HepG2 (cell line): ENCODE measurements at regions not wholly inside any gene's neighbourhood (a gene's known extent, or its start where the extent isn't known, plus 50 kb on each side); places are given as distances from the start of the nearest gene placed in this dataset.

Experiments
- ATAC-seq: fragments of 200-7000 bp; cut with Tn5 transposase; 3 replicates; pipeline ENCODE4 v1.9.1; 2020; ENCODE audit warnings: mild to moderate bottlenecking, moderate library complexity
- BruUV-seq: library from RNA; stranded (reverse); fragments of 400-500 nt; replicated peaks from 2 replicates; lab custom pipeline; 2021; lab: Mats Ljungman, UMichigan
- CTCF ChIA-PET: fragments of 300-600 bp; formaldehyde crosslinking; extraction: SDS; loops from one replicate; lab custom pipeline; 2021; ENCODE audit warnings: low total read pairs, inconsistent platforms, low intra/inter-chr PET ratio; lab: Yijun Ruan, JAX
- POLR2A ChIA-PET: fragments of 350-600 bp; sonication (Branson Sonifier 250); formaldehyde crosslinking; loops from one replicate; lab custom pipeline; 2020; ENCODE audit warnings: antibody characterized with exemption, inconsistent platforms; lab: Yijun Ruan, JAX
- DNase-seq: peaks from one replicate; pipeline ENCODE4 v3.0.0-alpha.2; 2015; ENCODE audit warnings: low spot score
- FAIRE-seq: peaks from 3 replicates; lab custom pipeline; 2011; peaks lifted over from hg19 to GRCh38; lab: Jason Lieb, UNC
- H2AFZ ChIP-seq: one replicate; pipeline ENCODE4 v1.6.1; 2011; ENCODE audit warnings: low read length, inconsistent platforms
- H3K27ac ChIP-seq: fragments of 300-600 bp; 3 replicates; pipeline ENCODE4 v1.8.0; 2011; ENCODE audit warnings: mixed run types, mild to moderate bottlenecking, mixed read lengths, low read length, inconsistent platforms; ENCODE audit not compliant: insufficient read depth; ENCODE audit errors: extremely low read length
- H3K27me3 ChIP-seq, 2 experiments: fragments of 200-600 bp in 1 of 2; 2 replicates in 1 of 2; 3 replicates in 1 of 2; pipeline versions ENCODE4 v1.6.0 to v1.8.0; 2011; ENCODE audit warnings: low read length in 2 of 2, mild to moderate bottlenecking in 2 of 2, moderate library complexity in 2 of 2, inconsistent platforms in 1 of 2; ENCODE audit not compliant: insufficient read depth in 2 of 2, control insufficient read depth in 1 of 2
- H3K36me3 ChIP-seq, 2 experiments: fragments of 200-600 bp in 1 of 2; replicated peaks in 1 of 2; 2 replicates in 1 of 2; 3 replicates in 1 of 2; pipeline versions ENCODE4 v1.5.1 to v1.8.0; 2011; ENCODE audit warnings: low read length in 2 of 2, inconsistent platforms in 1 of 2; ENCODE audit not compliant: insufficient read depth in 2 of 2, control insufficient read depth in 1 of 2
- H3K4me1 ChIP-seq: 2 replicates; pipeline ENCODE4 v1.5.1; 2012; ENCODE audit warnings: low read length, inconsistent platforms; ENCODE audit not compliant: insufficient read depth
- H3K4me2 ChIP-seq: 2 replicates; pipeline ENCODE4 v1.6.0; 2011; ENCODE audit warnings: low read depth, low read length, inconsistent platforms
- H3K4me3 ChIP-seq, 3 experiments: fragments of 200-600 bp in 1 of 3; sonication (generic), shearing (Covaris generic) in 1 of 3; replicated peaks in 1 of 3; 2 replicates each; pipeline ENCODE4 v1.5.1; 2011 to 2016; ENCODE audit warnings: low read length in 3 of 3, inconsistent platforms in 2 of 3, low read depth in 2 of 3, mild to moderate bottlenecking in 2 of 3, control low read depth in 1 of 3, mixed read lengths in 1 of 3; ENCODE audit not compliant: insufficient read depth in 1 of 3
- H3K79me2 ChIP-seq: one replicate; pipeline ENCODE4 v1.6.1; 2011; ENCODE audit warnings: low read length, inconsistent platforms; ENCODE audit not compliant: insufficient read depth
- H3K9ac ChIP-seq: 2 replicates; pipeline ENCODE4 v1.6.0; 2011; ENCODE audit warnings: mild to moderate bottlenecking, low read depth, low read length, inconsistent platforms; ENCODE audit not compliant: insufficient read depth
- H3K9me3 ChIP-seq: 2 replicates; pipeline ENCODE4 v1.5.1; 2012; ENCODE audit warnings: mild to moderate bottlenecking, low read length
- H4K20me1 ChIP-seq: 2 replicates; pipeline ENCODE4 v1.6.0; 2011; ENCODE audit warnings: inconsistent platforms, mild to moderate bottlenecking, low read length, moderate library complexity; ENCODE audit not compliant: insufficient read depth
- AHR ChIP-seq: IDR thresholded peaks from 2 replicates; pipeline ENCODE4 v1.6.1; 2018; ENCODE audit warnings: missing genetic modification reagents, missing compliant biosample characterization
- CEBPB ChIP-seq: IDR thresholded peaks from 2 replicates; pipeline ENCODE4 v1.6.1; 2011; ENCODE audit warnings: low read depth, low read length, improper control_type of control experiment, borderline replicate concordance
- EED ChIP-seq: sonication (generic); formaldehyde crosslinking; IDR thresholded peaks from 2 replicates; pipeline ENCODE4 v1.5.0; 2020; ENCODE audit warnings: mild to moderate bottlenecking, missing genetic modification reagents
- ETS1 ChIP-seq: sonication (generic); formaldehyde crosslinking; IDR thresholded peaks from 2 replicates; pipeline ENCODE4 v1.4.0; 2020; ENCODE audit warnings: missing genetic modification reagents
- HOXA9 ChIP-seq: sonication (generic); formaldehyde crosslinking; IDR thresholded peaks from 2 replicates; pipeline ENCODE4 v1.8.1; 2022; ENCODE audit warnings: missing genetic modification reagents, mild to moderate bottlenecking, moderate library complexity, borderline replicate concordance
- MIXL1 ChIP-seq: IDR thresholded peaks from 2 replicates; pipeline ENCODE4 v1.6.1; 2016
- NCOA2 ChIP-seq: sonication (generic); formaldehyde crosslinking; IDR thresholded peaks from 2 replicates; pipeline ENCODE4 v1.8.0; 2022; ENCODE audit warnings: inconsistent platforms
- TAF15 ChIP-seq: fragments of 200-400 bp; formaldehyde crosslinking; IDR thresholded peaks from one replicate; pipeline ENCODE4 v1.6.1; 2018; ENCODE audit warnings: mild to moderate bottlenecking, low read depth, low read length; ENCODE audit not compliant: poor library complexity, severe bottlenecking
- ZBTB40 ChIP-seq, 2 experiments: fragments of 450-650 bp in 1 of 2; sonication (generic) in 1 of 2; formaldehyde crosslinking in 1 of 2; IDR thresholded peaks; 2 replicates each; pipeline versions ENCODE4 v1.6.1 to v1.8.0; 2016 to 2022; ENCODE audit warnings: antibody characterized with exemption in 1 of 2, mild to moderate bottlenecking in 1 of 2, missing genetic modification reagents in 1 of 2
- in situ Hi-C: cut with HindIII; loops from 2 replicates; pipeline ENCODE4 v1.10.0; 2017; ENCODE audit warnings: low pct_unique_long_range_greater_than_20kb; ENCODE audit not compliant: extremely low pct_ligation_motif_present
- intact Hi-C: fragments of 100-400 bp; cut with micrococcal nuclease; formaldehyde crosslinking; loops from one replicate; pipeline ENCODE4 v1.10.0; 2022; ENCODE audit not compliant: unreplicated experiment

- TF ChIP-seq ZBTB40 (IDR thresholded peaks at IDR 0.05) (no peak), ZBTB40 (CRISPR knock-in tag; IDR thresholded peaks at IDR 0.05) (no peak)
Observed at GRCh38 chr2:59967691-59968090, 585.8 kb downstream of the BCL11A start (continued).

GRCh38 chr2:59963157-59963556, 590.3 kb downstream of the BCL11A start:
- H3K27ac ChIP-seq = no peak overlapping the region
- intact Hi-C loops (no loop called here), in situ Hi-C loops (no loop called here)
- no peaks in the 10 kb centered on the region for H3K27me3 ChIP-seq
- H3K4me2 ChIP-seq = no peak overlapping the region
- H4K20me1 ChIP-seq = no peaks in the 10 kb centered on the region
- no peak overlapping the region for H2AFZ ChIP-seq
- no peak overlapping the region for H3K9ac ChIP-seq
- no peak for ATAC-seq
- no peak for FAIRE-seq
- POLR2A ChIA-PET = no interaction called here
- no peak overlapping the region for H3K4me3 ChIP-seq
- H3K36me3 ChIP-seq = no peaks in the 10 kb centered on the region
- DNase-seq = no peak
- no peaks in the 10 kb centered on the region for H3K79me2 ChIP-seq
- CTCF ChIA-PET = no interaction called here
- H3K4me1 ChIP-seq = no peaks in the 10 kb centered on the region
- BruUV-seq = no TSS peak
- no peaks in the 10 kb centered on the region for H3K9me3 ChIP-seq
- TF ChIP-seq TAF15 (no peak), AHR (CRISPR knock-in tag) (no peak), NCOA2 (no peak), CEBPB (no peak), MIXL1 (no peak), HOXA9 (no peak), EED (CRISPR knock-in tag) (no peak), ETS1 (CRISPR knock-in tag) (no peak)
